GM21390 (cell line): ENCODE measurements at regions not wholly inside any gene's neighbourhood (a gene's known extent, or its start where the extent isn't known, plus 50 kb on each side); places are given as distances from the start of the nearest gene placed in this dataset.

Experiments
- ATAC-seq: cut with Tn5 transposase; IDR thresholded peaks from one replicate; pipeline ENCODE4 v1.9.1; 2021; ENCODE audit not compliant: unreplicated experiment

- ATAC-seq: no peak
Observed at GRCh38 chr18:44374966-44375365, 305.7 kb upstream of the SETBP1 start.

DNA sequence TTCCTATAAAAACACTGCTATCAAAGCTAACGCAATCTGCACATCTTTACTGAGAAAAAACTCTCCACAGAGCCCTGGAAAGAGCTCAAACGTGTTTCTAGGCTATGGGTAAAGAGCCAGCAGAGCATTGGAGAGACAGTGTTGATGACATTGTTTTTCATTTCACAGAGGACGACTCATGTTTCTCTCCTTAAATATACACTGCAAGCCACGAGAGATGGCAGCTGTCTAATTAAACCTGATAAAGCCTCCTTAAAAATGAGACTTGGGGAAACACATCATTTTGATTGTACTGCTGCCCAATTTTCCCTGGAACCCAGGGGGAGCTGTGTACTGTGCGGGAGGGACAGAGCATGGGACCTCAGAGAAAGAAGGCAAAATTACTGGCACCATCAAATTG is 294.3 kb upstream of the SETBP1 start:
- no peak for ATAC-seq

DNA sequence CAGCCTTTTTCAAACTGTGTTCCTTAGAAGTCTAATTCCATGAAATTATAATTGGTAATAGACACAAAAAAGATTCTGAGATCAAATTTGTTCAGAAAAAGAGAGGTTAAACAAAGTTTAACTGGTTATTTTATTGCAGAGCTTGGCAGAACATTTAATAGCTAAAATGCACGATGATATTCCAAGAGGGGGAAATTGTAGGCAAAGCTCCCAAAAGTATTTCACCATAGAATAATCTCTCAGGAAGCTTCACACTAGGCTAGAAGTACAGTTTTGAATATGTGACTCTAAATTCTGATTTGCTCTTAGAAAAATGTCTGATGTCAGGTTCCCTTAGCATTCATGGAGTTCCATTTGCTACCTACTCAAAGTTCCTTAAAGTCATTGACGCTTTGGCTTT is 292.4 kb upstream of the SETBP1 start:
- no peak for ATAC-seq

DNA sequence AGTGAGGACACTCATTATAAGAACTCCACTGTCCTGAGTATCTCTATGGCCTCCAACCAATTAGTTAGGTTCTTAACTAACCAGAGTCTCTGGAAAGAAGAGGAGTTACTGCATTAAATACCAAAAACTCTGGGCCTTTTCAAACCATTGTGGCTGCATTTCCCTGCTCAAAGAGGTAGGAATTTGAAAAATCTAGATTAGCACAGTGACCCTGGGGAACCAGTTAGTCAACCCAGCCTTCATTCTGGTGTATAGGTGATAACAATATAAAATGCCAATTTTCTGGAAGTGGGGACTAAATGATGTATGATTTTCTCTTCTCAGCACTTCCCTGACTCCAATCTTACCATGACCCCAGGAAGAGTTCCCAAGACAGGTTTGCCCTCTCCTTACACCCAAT is 287.8 kb upstream of the SETBP1 start:
- ATAC-seq: no peak

GRCh38 chr18:44393406-44393805 is 287.3 kb upstream of the SETBP1 start:
- no peak for ATAC-seq

DNA sequence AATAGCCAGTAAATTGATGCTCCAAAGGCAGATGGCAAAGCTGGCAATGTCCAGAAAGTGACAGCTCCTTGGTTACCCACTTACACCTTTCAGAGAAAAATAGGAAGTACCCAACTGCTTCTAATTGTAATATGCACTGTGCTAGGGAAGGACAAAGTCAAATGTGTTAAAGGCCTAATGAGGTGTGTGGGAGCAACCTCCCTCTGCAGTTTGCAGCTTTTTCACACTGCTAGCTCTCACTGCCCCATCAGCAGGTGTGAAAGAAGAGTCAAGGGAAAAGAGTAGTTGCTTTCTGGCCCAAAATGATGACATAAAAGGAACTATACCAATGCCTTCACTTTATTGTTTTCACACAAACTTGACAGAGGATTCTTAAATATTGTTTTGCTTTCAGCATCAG is 284.1 kb upstream of the SETBP1 start:
- ATAC-seq: no peak

DNA sequence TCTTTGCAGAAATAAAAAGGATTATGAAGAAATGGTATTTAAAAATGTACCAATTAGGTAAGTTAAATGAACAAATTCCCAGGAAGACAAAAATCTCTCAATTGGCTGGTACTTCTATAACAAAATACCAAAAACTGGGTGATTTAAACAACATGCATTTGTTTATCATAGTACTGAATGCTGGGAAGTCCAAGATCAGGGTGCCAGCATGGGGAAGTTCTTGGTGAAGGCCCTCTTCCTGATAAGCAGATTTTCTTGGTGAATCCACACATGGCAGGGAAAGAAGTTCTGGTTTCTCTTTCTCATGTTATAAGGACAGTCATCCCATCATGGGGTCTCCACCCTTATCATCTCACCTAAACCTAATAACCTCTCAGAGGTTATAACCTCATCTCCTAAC is 271.6 kb upstream of the SETBP1 start:
- no peak for ATAC-seq

GRCh38 chr18:44409515-44409914 is 271.2 kb upstream of the SETBP1 start:
- ATAC-seq: no peak

- ATAC-seq: no peak
Observed at GRCh38 chr18:44410740-44411139, 269.9 kb upstream of the SETBP1 start.

GRCh38 chr18:44411262-44411905 is 269.3 kb upstream of the SETBP1 start:
- ATAC-seq: no peak

DNA sequence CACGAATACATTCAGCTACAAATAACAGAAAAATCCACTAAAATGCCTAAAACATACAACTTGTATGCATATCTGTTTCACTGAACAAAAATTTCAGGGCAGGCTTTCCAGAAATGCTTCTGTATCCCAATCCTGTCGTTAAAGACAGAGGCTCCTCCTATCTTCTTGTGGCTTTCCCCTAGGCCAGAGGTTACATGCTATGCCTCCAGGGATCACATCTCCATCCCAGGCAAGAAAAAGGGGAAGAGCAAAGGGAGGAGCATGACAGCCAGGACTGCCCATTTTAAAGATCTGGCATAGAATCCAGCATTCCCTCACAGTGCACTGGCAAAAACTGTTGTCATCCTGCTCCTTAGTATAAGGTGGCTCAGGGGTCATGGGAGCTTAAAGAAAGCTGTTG is 268.7 kb upstream of the SETBP1 start:
- ATAC-seq: no peak

DNA sequence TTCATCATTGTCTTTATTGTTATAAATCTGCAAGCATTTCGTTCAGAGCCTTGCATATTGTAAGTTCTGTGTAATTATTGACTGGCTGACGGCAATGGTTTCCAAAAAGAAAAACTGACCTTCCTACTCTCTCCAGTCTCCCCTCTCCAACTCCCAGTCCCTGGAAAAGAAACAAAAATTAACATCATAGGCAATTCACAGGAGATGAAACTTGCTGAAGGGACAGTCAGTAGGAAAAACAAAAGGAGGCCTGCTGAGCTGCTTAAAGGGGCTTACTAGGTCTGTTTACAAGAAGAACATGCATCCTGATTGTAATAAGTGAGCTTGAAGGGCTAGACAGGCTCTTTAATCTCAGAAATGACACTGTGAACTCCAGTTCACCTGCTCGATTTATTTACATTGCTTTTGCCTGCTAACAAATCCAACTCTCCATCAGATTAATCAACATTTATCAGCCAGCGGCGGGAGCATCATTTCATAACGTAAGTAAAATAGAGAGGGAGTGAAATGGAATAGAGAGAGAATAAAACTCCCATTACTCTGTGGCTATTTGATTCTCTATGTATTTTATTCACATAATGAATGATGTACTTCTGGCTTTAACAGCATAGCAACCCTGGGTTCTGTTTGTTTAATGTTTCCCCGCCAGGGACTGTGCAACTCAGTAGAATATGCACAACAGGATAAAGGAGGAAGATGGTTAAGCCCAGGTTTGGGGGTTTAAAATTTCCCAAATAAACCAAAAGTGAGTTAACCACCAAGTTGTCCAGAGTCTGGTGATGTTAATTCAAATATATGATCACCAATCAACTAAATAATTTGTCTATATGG is 256.7 kb upstream of the SETBP1 start:
- ATAC-seq: no peak

DNA sequence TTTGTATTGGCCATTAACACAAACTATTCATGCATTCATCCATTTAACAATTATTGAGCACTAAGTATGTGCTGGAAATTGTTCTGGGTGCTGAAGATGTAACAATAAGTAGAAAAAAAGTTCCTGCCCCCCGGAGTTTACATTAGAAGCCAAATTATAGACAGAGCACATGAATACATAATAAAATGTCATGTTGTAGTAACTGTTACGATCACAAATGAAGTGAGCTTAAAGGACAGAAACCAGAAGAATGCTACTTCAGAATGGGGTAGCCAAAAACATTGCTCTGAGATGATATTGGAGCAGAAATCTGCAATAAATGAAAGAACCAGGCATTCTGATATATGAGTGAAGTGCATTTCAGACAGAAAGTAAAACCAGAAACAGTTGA is 256.0 kb upstream of the SETBP1 start:
- ATAC-seq: no peak

- ATAC-seq: no peak
Observed at GRCh38 chr18:44425161-44425560, 255.5 kb upstream of the SETBP1 start.

- no peak for ATAC-seq
Observed at GRCh38 chr18:44437603-44438002, 243.1 kb upstream of the SETBP1 start.

DNA sequence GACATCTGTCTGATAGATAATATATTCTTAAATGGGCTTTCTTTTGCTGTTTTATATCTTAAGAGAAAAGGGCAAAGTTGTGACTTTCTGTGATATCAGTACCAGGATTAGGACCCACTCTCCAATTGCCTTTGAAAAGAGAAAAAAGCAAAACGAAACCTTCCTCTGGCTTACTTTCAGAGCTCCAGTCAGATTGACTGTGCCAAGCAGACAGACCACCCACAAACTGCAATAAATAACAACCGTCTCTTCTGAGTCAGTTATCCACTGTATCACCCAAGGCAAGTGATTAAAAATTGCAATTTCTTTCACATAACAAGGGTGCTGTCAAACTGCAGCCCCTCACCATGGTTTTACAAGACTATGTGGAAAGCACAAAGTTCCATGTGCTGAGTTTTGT is 230.5 kb upstream of the SETBP1 start:
- no peak for ATAC-seq

DNA sequence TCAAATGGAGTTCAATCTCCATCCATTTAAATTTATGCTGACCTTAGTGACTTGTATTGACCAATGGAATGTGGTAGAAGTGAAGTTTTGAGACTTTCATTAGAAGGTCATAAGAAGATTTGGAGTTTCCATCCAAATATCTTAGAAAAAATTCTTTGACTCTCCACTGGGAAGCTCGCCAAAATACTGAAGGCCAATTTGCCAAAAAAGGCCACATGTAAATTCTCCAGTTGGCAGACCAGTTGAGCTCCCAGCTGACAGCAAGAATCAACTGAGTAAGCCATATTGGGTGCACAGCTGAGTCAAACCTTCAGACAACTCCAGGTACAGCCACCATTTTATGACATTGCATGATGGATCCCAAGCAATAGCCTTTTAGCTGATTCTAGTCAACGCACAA is 228.3 kb upstream of the SETBP1 start:
- no peak for ATAC-seq

- no peak for ATAC-seq
Observed at GRCh38 chr18:44453505-44453904, 227.2 kb upstream of the SETBP1 start.

DNA sequence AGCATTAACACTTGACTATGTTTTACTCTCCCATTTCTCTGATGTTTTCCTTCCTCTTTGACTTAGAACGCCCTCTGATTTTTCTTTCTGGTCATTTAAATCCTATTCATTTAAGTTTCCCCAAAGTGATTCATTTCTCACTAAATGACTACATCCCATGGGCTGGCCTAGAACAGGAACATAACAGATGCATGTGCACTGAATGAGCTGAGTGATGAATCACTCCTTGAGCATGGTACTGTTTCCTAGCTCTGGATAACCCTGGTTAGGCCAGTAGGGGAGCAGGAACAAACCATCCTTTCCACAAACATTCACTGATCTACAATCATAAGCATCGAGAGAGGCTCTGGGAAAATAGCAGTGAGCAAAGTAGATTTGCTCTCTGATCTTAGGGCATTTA is 221.9 kb upstream of the SETBP1 start:
- no peak for ATAC-seq

- ATAC-seq: no peak
Observed at GRCh38 chr18:44464398-44465180, 216.1 kb upstream of the SETBP1 start.

GRCh38 chr18:44465381-44465841 is 215.3 kb upstream of the SETBP1 start:
- ATAC-seq: no peak

- ATAC-seq: no peak
Observed at GRCh38 chr18:44466997-44467396, 213.7 kb upstream of the SETBP1 start.
